Erythroblast (primary cell): ENCODE measurements at regions not wholly inside any gene's neighbourhood (a gene's known extent, or its start where the extent isn't known, plus 50 kb on each side); places are given as distances from the start of the nearest gene placed in this dataset.

Experiments
- GATA1 ChIP-seq: IDR thresholded peaks from 2 replicates; pipeline ENCODE4 v1.6.1; 2011; ENCODE audit warnings: low read depth, mild to moderate bottlenecking, control low read depth, low read length, moderate library complexity
- POLR2A ChIP-seq: IDR thresholded peaks from 2 replicates; pipeline ENCODE4 v1.6.1; 2011; ENCODE audit warnings: mild to moderate bottlenecking, low read length

DNA sequence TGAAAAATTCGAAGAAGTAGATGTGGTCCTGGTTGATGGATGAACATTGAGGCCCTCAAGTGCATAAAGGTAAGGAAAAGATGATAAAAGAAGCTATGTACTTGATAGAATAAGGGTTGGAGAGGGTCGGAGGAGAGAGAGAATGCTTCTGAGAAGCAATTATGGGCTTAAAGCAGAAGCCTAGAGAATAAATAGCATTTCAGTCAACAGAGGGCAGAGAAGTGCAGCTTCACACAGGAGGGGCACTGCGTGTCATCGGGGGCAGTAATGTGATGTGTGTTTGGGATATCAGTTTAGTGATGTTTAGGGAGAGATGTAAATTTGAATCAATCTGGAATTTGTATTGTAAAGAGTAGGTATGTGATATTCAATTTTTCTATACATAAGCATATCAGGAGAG is 334.5 kb downstream of the PIK3C3 start:
- TF ChIP-seq POLR2A (no peak), GATA1 (no peak)
